Thymus (tissue), 11 donors: ENCODE measurements at regions not wholly inside any gene's neighbourhood (a gene's known extent, or its start where the extent isn't known, plus 50 kb on each side); places are given as distances from the start of the nearest gene placed in this dataset.
"Not testable (repeated sequence)": the region's sequence is repeated elsewhere in the genome, so short reads cannot be mapped to it uniquely, and the experiment has no call there.

Source experiments
- DNase-seq, 9 donors: peaks; one replicate each; pipeline ENCODE4 v3.0.0-alpha.2; 2013; ENCODE audit warnings: low spot score in 9 of 9, low read depth in 6 of 9, missing footprints in 1 of 9
- H3K27ac ChIP-seq, 2 donors: one replicate each; pipeline ENCODE4 v1.5.1; 2013; ENCODE audit warnings: control low read depth in 1 of 2, low read depth in 1 of 2, low read length in 1 of 2, mild to moderate bottlenecking in 1 of 2, moderate library complexity in 1 of 2
- H3K27me3 ChIP-seq, 2 donors: one replicate each; pipeline ENCODE4 v1.5.1; 2013; ENCODE audit warnings: low read length in 1 of 2; ENCODE audit not compliant: control insufficient read depth in 2 of 2, insufficient read depth in 1 of 2
- H3K36me3 ChIP-seq, 2 donors: one replicate each; pipeline ENCODE4 v1.5.1; 2013; ENCODE audit warnings: low read length in 1 of 2, mild to moderate bottlenecking in 1 of 2, moderate library complexity in 1 of 2; ENCODE audit not compliant: control insufficient read depth in 2 of 2, insufficient read depth in 2 of 2
- H3K4me1 ChIP-seq, 2 donors: one replicate each; pipeline ENCODE4 v1.5.1; 2013; ENCODE audit warnings: low read length in 2 of 2; ENCODE audit not compliant: control insufficient read depth in 2 of 2, insufficient read depth in 2 of 2
- H3K4me3 ChIP-seq, 2 donors: one replicate each; pipeline ENCODE4 v1.5.1; 2013; ENCODE audit warnings: low read length in 2 of 2, control low read depth in 1 of 2, mild to moderate bottlenecking in 1 of 2
- H3K9me3 ChIP-seq, 2 donors: one replicate each; pipeline ENCODE4 v1.5.1; 2013; ENCODE audit warnings: low read length in 1 of 2, mild to moderate bottlenecking in 1 of 2; ENCODE audit not compliant: control insufficient read depth in 2 of 2, insufficient read depth in 1 of 2
- WGBS: extraction: QIAGEN DNeasy Blood & Tissue Kit; methylation state at CpG from one replicate; pipeline ENCODE4 v1.1.7; 2013; 5-methylcytosine and 5-hydroxymethylcytosine counted together
- donor health status: healthy.

DNA sequence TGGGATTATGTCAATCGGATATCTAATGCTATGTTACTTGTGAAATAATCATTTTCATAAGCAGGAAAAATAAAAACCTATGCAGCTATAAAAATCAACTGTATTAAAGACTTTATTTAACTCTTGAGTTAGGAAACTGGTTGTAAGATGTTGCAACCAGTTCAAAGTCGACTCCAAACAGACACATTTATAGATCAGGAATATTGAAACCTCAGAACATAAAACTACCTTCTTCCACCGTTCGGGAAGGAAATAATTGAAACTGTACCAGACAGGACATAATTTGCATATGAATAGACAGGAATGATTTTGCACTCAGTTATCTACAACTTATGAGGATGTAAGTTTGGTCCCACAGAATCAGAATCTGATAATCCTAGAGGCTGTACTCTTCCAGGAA, 181.8 kb upstream of the STS start:
- 81% methylated on average over 4 of the region's 4 CpGs for WGBS
- H3K4me3 ChIP-seq: no peak overlapping the region
- no peaks in the 10 kb centered on the region for H3K36me3 ChIP-seq
- H3K9me3 ChIP-seq: no peaks in the 10 kb centered on the region
- no peak overlapping the region for H3K27ac ChIP-seq
- no peak for DNase-seq
- H3K27me3 ChIP-seq: no peaks in the 10 kb centered on the region
- no peaks in the 10 kb centered on the region for H3K4me1 ChIP-seq

DNA sequence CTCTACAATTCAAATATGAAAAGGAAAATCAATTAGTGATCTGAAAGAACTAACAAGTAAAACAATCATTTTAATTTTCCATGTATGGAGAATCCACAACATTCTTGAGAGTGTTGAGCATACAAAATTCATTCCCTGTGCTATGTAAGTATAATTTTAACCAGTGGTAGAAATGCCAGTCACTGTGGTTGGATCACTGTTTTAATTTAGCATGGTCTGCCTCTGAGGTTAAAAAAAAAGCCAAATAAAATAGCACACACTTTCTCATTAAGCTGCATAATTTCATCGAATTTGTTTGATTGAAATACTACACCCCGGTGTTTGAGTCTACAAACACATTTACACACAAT, 185.5 kb upstream of the STS start:
- H3K27me3 ChIP-seq: no peaks in the 10 kb centered on the region
- H3K4me3 ChIP-seq: no peak overlapping the region
- H3K4me1 ChIP-seq: no peaks in the 10 kb centered on the region
- H3K9me3 ChIP-seq: peaks cover 0 to 6% of the 10 kb centered on the region in 2 donors
- no peak for DNase-seq
- WGBS: 96% methylated on average over 2 of the region's 2 CpGs
- no peaks in the 10 kb centered on the region for H3K36me3 ChIP-seq
- H3K27ac ChIP-seq: no peak overlapping the region

DNA sequence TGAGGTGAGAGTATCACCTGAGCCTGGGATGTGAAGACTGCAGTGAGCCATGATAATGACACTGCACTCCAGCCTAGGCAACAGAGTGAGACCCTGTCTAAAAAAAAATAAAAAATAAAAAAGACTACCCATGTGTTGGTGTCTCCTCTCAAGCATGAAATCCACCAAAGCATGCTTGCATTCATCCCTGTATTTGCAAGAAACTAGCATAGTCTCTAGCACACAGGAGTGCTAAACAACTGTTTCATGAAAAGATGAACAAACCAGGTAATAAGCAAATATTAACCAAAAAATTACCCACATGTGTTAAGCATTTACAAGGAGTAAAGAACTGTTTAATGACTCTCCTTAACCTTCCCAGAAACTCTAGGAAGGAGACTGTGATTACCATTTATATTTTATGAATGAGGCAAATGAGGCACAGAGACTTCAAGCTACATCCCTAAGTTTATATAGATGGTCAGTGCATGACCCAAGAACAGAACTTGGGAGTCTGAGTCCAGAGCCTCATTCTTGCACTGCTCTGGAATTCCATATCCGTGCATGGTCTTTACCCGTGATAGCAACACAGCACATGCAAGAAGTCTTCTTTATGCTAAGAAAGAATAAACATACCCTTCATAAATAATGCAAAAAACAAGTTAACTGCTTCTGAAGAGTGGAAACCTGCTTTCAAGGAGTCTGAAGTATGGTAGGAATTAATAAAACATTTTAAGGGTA, 186.1 kb upstream of the STS start:
- H3K9me3 ChIP-seq: peaks cover 0 to 6% of the 10 kb centered on the region in 2 donors
- DNase-seq: no peak
- no peak overlapping the region for H3K27ac ChIP-seq
- H3K36me3 ChIP-seq: no peaks in the 10 kb centered on the region
- 97% methylated on average over 2 of the region's 2 CpGs for WGBS
- no peaks in the 10 kb centered on the region for H3K4me1 ChIP-seq
- H3K27me3 ChIP-seq: no peaks in the 10 kb centered on the region
- no peak overlapping the region for H3K4me3 ChIP-seq

DNA sequence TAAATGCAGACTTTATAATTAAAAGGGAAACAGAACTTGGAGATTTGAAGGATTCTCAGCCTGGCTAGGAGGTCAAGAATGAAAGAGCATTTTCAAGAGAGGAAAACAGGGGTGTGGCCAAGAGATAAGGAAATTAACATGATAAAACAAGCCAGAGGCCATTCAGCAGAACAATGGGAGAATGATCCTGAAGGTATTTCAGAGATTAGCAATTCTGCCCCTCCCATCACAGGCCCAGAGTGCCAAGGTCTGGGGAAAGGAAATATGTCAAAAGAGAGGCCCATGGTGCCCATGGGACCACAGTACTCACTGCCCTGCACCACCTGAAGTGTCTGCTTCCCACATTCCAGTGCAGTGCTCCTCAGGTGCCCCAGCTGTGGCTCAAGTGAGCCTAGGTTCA, 188.5 kb upstream of the STS start:
- Histone ChIP-seq H3K27me3 (no peaks in the 10 kb centered on the region), H3K36me3 (no peaks in the 10 kb centered on the region), H3K4me3 (no peak overlapping the region), H3K9me3 (peaks cover 0 to 6% of the 10 kb centered on the region in 2 donors), H3K4me1 (no peaks in the 10 kb centered on the region), H3K27ac (no peak overlapping the region)
- no peak for DNase-seq

DNA sequence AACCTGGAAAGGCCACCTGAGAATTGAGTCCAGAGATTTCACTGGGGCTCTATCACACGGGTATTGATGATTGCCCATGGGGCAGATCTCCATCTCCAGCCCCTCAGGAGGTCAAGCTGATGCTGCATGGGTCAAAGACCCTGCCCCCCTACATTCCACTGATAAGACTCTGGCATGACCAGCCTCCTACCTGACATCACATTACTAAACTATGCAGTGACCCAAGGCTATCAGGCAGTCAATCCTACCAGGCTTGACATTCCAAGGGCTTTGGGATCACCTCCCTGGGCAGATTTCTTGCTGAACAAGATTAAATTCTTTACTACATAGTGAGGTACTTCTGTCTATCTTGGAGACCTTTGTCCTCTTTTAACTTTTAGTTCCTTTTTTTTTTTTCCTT, 192.7 kb upstream of the STS start:
- Histone ChIP-seq H3K9me3 (peaks cover 0 to 6% of the 10 kb centered on the region in 2 donors), H3K4me1 (no peaks in the 10 kb centered on the region), H3K27ac (no peak overlapping the region), H3K36me3 (no peaks in the 10 kb centered on the region), H3K4me3 (no peak overlapping the region), H3K27me3 (no peaks in the 10 kb centered on the region)
- no peak for DNase-seq
- 92% methylated on average over 1 of the region's 1 CpG for WGBS

DNA sequence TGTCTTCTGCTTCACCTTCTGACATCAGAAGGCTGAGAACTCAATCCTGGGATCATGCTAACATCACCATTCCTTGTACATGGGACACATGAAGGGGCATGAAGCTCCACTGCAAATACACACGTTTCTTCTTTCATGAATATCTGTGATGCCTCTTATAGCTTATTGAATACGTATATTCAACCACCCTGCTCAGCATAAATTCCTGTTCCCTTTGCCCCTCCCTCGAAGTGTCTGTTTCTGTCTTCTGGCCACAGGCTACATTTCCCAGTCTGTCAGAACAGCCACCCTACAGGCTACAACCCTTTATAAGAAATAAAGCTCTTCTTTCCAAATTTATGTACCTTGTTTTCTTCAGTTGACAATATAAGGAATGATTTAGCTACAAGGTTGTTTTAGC, 201.3 kb upstream of the STS start:
- Histone ChIP-seq H3K27me3 (no peaks in the 10 kb centered on the region), H3K4me3 (no peak overlapping the region), H3K27ac (no peak overlapping the region), H3K36me3 (no peaks in the 10 kb centered on the region), H3K4me1 (no peaks in the 10 kb centered on the region), H3K9me3 (peaks cover 0 to 5% of the 10 kb centered on the region in 2 donors)
- DNase-seq: no peak
- 93% methylated on average over 3 of the region's 3 CpGs for WGBS

DNA sequence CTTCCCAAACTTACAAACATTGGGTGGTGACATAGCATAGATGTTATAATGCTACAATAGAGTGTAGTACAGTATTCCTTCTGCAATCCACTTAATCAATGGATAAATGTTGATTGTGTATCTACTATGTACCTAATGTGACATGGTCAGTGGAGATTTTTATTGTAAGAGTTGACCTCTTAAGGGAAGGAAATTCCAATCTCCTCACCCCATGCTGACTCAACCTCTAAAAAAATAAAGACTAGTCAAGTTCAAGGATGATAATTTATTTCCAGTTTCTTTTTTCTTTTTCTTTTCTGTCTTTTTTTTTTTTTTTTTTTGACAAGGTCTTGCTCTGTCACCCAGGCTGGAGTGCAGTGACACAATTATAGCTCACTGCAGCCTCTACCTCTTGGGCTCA, 206.5 kb upstream of the STS start:
- H3K9me3 ChIP-seq: peaks cover 0 to 5% of the 10 kb centered on the region in 2 donors
- H3K27me3 ChIP-seq: no peaks in the 10 kb centered on the region

DNA sequence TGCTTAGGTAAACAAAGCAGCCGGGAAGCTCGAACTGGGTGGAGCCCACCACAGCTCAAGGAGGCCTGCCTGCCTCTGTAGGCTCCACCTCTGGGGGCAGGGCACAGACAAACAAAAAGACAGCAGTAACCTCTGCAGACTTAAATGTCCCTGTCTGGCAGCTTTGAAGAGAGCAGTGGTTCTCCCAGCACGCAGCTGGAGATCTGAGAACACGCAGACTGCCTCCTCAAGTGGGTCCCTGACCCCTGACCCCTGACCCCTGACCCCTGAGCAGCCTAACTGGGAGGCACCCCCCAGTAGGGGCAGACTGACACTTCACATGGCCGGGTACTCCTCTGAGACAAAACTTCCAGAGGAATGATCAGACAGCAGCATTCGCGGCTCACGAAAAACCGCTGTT, 214.6 kb upstream of the STS start:
- not testable (repeated sequence) for H3K36me3 ChIP-seq, H3K9me3 ChIP-seq, H3K4me3 ChIP-seq, H3K27ac ChIP-seq, H3K27me3 ChIP-seq, DNase-seq, H3K4me1 ChIP-seq
- 98% methylated on average over 7 of the region's 9 CpGs for WGBS

More for the DNA sequence above, 206.5 kb upstream of the STS start:
- no peak overlapping the region for H3K4me3 ChIP-seq
- H3K4me1 ChIP-seq: no peaks in the 10 kb centered on the region
- DNase-seq: no peak
- no peaks in the 10 kb centered on the region for H3K36me3 ChIP-seq
- no peak overlapping the region for H3K27ac ChIP-seq

DNA sequence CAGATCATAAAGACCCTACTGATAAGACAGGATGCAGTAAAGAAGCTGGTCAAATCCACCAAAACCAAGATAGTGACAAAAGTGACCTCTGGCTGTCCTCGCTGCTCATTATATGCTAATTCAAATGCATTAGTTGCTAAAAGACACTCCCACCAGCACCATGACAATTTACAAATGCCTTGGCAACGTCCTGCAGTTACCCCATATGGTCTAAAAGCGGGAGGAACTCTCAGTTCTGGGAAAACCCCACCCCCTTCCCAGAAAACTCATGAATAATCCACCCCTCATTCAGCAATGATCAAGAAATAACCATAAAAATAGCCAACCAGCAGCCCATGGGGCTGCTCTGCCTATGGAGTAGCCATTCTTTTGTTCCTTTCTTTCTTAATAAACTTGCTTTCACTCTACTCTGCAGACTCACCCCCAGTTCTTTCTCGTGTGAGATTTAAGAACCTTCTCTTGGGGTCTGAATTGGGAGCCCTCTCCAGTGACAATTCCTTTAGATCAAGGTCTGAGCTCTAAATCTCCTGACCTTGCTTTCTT, 217.1 kb upstream of the STS start:
- no peak for DNase-seq
- WGBS: 80% methylated on average over 4 of the region's 4 CpGs

More for the DNA sequence above, 217.1 kb upstream of the STS start:
- H3K9me3 ChIP-seq: no peaks in the 10 kb centered on the region
- H3K4me3 ChIP-seq: no peak overlapping the region
- H3K27ac ChIP-seq: no peak overlapping the region
- no peaks in the 10 kb centered on the region for H3K4me1 ChIP-seq
- no peaks in the 10 kb centered on the region for H3K36me3 ChIP-seq
- no peaks in the 10 kb centered on the region for H3K27me3 ChIP-seq
